ENCODE measurements at regions not wholly inside any gene's neighbourhood (a gene's known extent, or its start where the extent isn't known, plus 50 kb on each side); places are given as distances from the start of the nearest gene placed in this dataset.
"Not testable (repeated sequence)": the region's sequence is repeated elsewhere in the genome, so short reads cannot be mapped to it uniquely, and the experiment has no call there.

DNA sequence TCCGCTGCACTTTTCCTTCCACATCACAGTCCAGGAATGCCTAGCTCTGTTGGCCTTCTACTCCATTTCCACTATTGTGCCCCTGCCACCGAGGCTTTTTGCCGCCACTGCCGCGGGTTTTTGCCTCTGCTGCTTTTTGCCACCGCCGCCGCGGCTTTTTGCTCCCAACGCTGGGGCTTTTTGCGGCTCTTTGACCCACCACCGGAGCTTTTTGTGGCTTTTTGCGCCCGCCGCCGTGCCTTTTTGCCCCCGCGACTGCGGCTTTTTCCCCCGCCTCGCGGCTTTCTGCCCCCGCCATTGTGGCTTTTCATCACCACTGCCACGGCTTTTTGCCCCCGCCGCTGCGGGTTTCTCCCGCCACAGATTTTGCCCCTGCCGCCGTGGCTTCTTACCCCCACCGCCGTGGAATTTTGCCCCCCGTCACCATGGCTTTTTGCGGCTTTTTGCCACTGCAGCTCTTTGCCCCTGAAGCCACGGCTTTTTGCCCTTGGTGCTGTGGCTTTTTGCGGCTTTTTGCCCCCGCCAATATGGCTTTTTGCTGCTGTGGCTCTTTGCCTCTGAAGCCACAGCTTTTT, 2798.7 kb upstream of the TEKT4 start:
- ATAC-seq, result no peak
- no peak overlapping the region for H3K4me3 ChIP-seq
- H3K27ac ChIP-seq, result no peak overlapping the region
- H3K4me1 ChIP-seq, result no peaks in the 10 kb centered on the region
- H3K9me3 ChIP-seq, result no peaks in the 10 kb centered on the region
- no peaks in the 10 kb centered on the region for H3K36me3 ChIP-seq
- DNase-seq, result peak; percentile 19
- intact Hi-C loops (cut with DNase I), result no loop called here
- TF ChIP-seq CTCF (IDR thresholded peaks at IDR 0.05), result no peak
- no peaks in the 10 kb centered on the region for H3K27me3 ChIP-seq (ENCODE audit: low read depth)

DNA sequence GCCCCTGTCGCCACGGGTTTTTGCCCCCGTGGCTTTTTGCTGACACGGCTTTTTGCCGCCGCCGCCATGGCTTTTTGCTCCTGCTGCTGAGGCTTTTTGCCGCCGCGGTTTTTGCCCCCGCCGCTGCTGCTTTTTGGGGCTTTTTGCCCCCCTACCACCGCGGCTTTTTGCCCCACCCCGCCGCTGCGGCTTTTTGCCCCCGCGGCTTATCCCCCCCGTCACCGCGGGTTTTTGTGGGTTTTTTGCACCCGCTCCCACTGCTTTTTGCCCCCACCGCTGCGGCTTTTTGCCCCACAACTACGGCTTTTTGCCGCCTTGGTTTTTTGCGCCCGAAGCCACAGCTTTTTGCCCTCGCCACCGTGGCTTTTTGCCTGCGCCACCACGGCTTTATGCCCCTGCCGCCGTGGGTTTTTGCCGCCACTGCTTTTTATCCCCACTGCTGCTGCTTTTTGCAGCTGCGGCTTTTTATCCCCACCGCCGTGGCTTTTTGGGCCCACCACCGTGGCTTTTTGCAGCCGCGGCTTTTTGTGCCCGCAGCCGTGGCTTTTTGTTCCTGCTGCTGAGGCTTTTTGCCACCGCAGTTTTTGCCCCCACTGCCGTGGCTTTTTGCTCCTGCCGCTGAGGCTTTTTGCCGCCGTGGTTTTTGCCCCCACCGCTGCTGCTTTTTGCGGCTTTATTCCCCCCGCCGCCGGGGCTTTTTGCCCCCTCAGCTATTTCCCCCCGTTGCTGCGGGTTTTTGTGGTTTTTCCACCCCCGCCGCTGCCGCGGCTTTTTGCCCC, 2798.0 kb upstream of the TEKT4 start:
- Histone ChIP-seq H3K27ac (no peak overlapping the region), H3K4me1 (no peaks in the 10 kb centered on the region), H3K9me3 (no peaks in the 10 kb centered on the region), H3K36me3 (no peaks in the 10 kb centered on the region), H3K27me3 (ENCODE audit: low read depth) (no peaks in the 10 kb centered on the region), H3K4me3 (no peak overlapping the region)
- intact Hi-C loops (cut with DNase I), result no loop called here
- DNase-seq (peak; percentile 20), ATAC-seq (no peak)
- no peak for TF ChIP-seq CTCF (IDR thresholded peaks at IDR 0.05)

- Histone ChIP-seq H3K9me3 (no peaks in the 10 kb centered on the region), H3K4me1 (no peaks in the 10 kb centered on the region), H3K27me3 (ENCODE audit: low read depth) (no peaks in the 10 kb centered on the region), H3K4me3 (no peak overlapping the region), H3K36me3 (no peaks in the 10 kb centered on the region), H3K27ac (no peak overlapping the region)
- ATAC-seq (no peak), DNase-seq (peak; percentile 14)
- TF ChIP-seq CTCF (IDR thresholded peaks at IDR 0.05), result no peak
- intact Hi-C loops (cut with DNase I), result no loop called here
Measured at GRCh38 chr2:92073815-92074548, 2797.2 kb upstream of the TEKT4 start.

DNA sequence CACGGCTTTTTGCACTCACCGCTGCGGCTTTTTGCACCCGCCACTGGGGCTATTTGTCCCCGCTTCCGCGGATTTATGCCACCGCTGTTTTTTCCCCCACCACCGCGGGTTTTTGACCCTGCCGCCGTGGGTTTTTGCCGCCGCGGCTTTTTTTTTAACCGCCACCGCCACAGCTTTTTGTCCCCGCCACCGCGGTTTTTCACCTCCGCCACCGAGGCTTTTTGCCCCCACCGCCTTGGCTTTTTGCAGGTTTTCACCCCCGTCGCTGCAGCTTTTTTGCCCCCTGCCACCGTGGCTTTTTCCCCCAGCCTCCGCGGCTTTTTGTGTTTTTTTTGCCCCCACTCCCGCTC, 2796.7 kb upstream of the TEKT4 start:
- intact Hi-C loops (cut with DNase I), result no loop called here
- TF ChIP-seq CTCF (IDR thresholded peaks at IDR 0.05), result no peak
- no peak overlapping the region for H3K4me3 ChIP-seq
- H3K27ac ChIP-seq, result no peak overlapping the region
- no peaks in the 10 kb centered on the region for H3K36me3 ChIP-seq
- H3K9me3 ChIP-seq, result no peaks in the 10 kb centered on the region
- H3K27me3 ChIP-seq (ENCODE audit: low read depth), result no peaks in the 10 kb centered on the region
- DNase-seq (peak; percentile 17), ATAC-seq (no peak)
- no peaks in the 10 kb centered on the region for H3K4me1 ChIP-seq

DNA sequence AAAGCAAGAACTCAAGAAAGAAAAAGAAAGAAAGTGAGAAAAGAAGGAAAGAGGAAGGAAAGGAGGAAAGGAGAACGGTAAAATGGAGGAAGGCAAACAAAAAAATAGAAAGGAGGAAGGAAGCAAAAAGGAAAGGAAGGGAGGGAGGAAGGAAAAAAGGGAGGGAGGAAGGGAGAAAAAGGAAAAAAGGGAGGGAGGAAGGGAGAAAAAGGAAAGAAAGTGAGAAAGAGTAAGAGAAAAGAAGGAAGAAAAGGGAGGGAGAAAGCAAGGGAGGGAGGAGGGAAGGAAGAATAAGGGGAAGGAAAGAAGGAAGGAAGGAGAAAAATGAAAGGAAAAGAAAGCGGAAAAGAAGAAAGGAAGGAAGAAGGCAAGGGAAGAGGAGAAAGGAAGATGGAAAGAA, 2795.9 kb upstream of the TEKT4 start:
- intact Hi-C loops (cut with DNase I); H3K4me1 ChIP-seq; ATAC-seq: not testable (repeated sequence)

More for the DNA sequence above, 2795.9 kb upstream of the TEKT4 start:
- H3K27ac ChIP-seq; DNase-seq; H3K9me3 ChIP-seq; H3K4me3 ChIP-seq; H3K27me3 ChIP-seq (ENCODE audit: low read depth); H3K36me3 ChIP-seq: not testable (repeated sequence)

Measured in lower lobe of right lung (tissue), 2 donors.